ENCODE measurements at regions not wholly inside any gene's neighbourhood (a gene's known extent, or its start where the extent isn't known, plus 50 kb on each side); places are given as distances from the start of the nearest gene placed in this dataset.
"Not testable (repeated sequence)": the region's sequence is repeated elsewhere in the genome, so short reads cannot be mapped to it uniquely, and the experiment has no call there.

- TF ChIP-seq CTCF, POLR2AphosphoS5 (IDR thresholded peaks at IDR 0.05): not testable (repeated sequence)
Observed at GRCh38 chr2:230637486-230637885, 75.2 kb upstream of the CAB39 start.

Data from stomach (tissue), 4 donors.